ENCODE measurements at regions not wholly inside any gene's neighbourhood (a gene's known extent, or its start where the extent isn't known, plus 50 kb on each side); places are given as distances from the start of the nearest gene placed in this dataset.

- no peak overlapping the region for H3K4me3 ChIP-seq (replicated peaks in 1 of 3; ENCODE audit: insufficient read depth in 1 of 3, low read depth in 1 of 3, low read length in 3 of 3)
These were observed 787.3 kb upstream of the RBFOX1 start for GRCh38 chr16:6545329-6545728.

GRCh38 chr16:6541267-6541666 lies 791.4 kb upstream of the RBFOX1 start:
- no peak overlapping the region for H2AFZ ChIP-seq (ENCODE audit: low read depth, low read length)
- no peaks in the 10 kb centered on the region for H3K27me3 ChIP-seq (ENCODE audit: control insufficient read depth in 2 of 2, insufficient read depth in 2 of 2, low read length in 2 of 2)
- DNase-seq (ENCODE audit: low read depth, low spot score) (no peak), FAIRE-seq (no peak)
- H3K36me3 ChIP-seq (ENCODE audit: control insufficient read depth in 2 of 2, extremely low read depth in 1 of 2, insufficient read depth in 2 of 2, low read length in 2 of 2) = no peaks in the 10 kb centered on the region
- POLR2A ChIA-PET = no interaction called here
- TF ChIP-seq CTCF (IDR thresholded peaks at IDR 0.05; ENCODE audit: extremely low read depth in 1 of 2, insufficient read depth in 1 of 2, low read depth in 1 of 2, low read length in 2 of 2) (no peak), POLR2AphosphoS5 (IDR thresholded peaks at IDR 0.05; ENCODE audit: insufficient read depth, low read depth, low read length) (no peak), MYC (IDR thresholded peaks at IDR 0.05; ENCODE audit: low read depth, low read length) (no peak), EZH2 (IDR thresholded peaks at IDR 0.05; ENCODE audit: borderline replicate concordance, low read depth, low read length, severe bottlenecking) (no peak), MAX (IDR thresholded peaks at IDR 0.05; ENCODE audit: insufficient read depth, insufficient read length) (no peak), POLR2A (IDR thresholded peaks at IDR 0.05; ENCODE audit: low read depth, low read length) (no peak), JUN (IDR thresholded peaks at IDR 0.05; ENCODE audit: borderline replicate concordance, insufficient read depth, insufficient read length, low read depth) (no peak)
- H3K9me1 ChIP-seq (replicated peaks; ENCODE audit: control insufficient read depth, extremely low read depth, insufficient read depth, low read length) = no peaks in the 10 kb centered on the region
- H3K4me3 ChIP-seq (replicated peaks in 1 of 3; ENCODE audit: insufficient read depth in 1 of 3, low read depth in 1 of 3, low read length in 3 of 3) = no peak overlapping the region
- no TSS peak for BruUV-seq (replicated peaks)
- no peaks in the 10 kb centered on the region for H3K79me2 ChIP-seq (ENCODE audit: control insufficient read depth, insufficient read depth, low read length)
- dilution Hi-C loops (cut with MboI; ENCODE audit: extremely low pct_ligation_motif_present, low sequenced_read_pairs) = no loop called here
- intact Hi-C loops (cut with micrococcal nuclease) = no loop called here
- no peak overlapping the region for H3K27ac ChIP-seq (ENCODE audit: insufficient read depth, low read depth, low read length)
- no peak overlapping the region for H3K4me2 ChIP-seq (ENCODE audit: insufficient read depth, low read length)
- no peak overlapping the region for H3K9ac ChIP-seq (replicated peaks; ENCODE audit: extremely low read depth, insufficient read depth, low read length)
- no peaks in the 10 kb centered on the region for H4K20me1 ChIP-seq (replicated peaks; ENCODE audit: control insufficient read depth, extremely low read depth, insufficient read depth, low read length)
- no peaks in the 10 kb centered on the region for H3K4me1 ChIP-seq (ENCODE audit: control insufficient read depth, extremely low read depth, insufficient read depth, low read length)
- CTCF ChIA-PET = no interaction called here
- H3K9me3 ChIP-seq (replicated peaks; ENCODE audit: control insufficient read depth, insufficient read depth, low read length) = peaks cover 3% of the 10 kb centered on the region

More at GRCh38 chr16:6545329-6545728, 787.3 kb upstream of the RBFOX1 start:
- DNase-seq (ENCODE audit: low read depth, low spot score) (no peak), FAIRE-seq (no peak)
- H2AFZ ChIP-seq (ENCODE audit: low read depth, low read length) = no peak overlapping the region
- intact Hi-C loops (cut with micrococcal nuclease) = no loop called here
- TF ChIP-seq MYC (IDR thresholded peaks at IDR 0.05; ENCODE audit: low read depth, low read length) = no peak
- TF ChIP-seq JUN (IDR thresholded peaks at IDR 0.05; ENCODE audit: borderline replicate concordance, insufficient read depth, insufficient read length, low read depth) = no peak
- no peak for TF ChIP-seq POLR2AphosphoS5 (IDR thresholded peaks at IDR 0.05; ENCODE audit: insufficient read depth, low read depth, low read length)
- no peak for TF ChIP-seq FOS (IDR thresholded peaks at IDR 0.05; ENCODE audit: borderline replicate concordance, insufficient read depth, low read length)
- no peak for TF ChIP-seq POLR2A (IDR thresholded peaks at IDR 0.05; ENCODE audit: low read depth, low read length)
- ChIA-PET POLR2A (no interaction called here), CTCF (no interaction called here)
- H3K36me3 ChIP-seq (ENCODE audit: control insufficient read depth in 2 of 2, extremely low read depth in 1 of 2, insufficient read depth in 2 of 2, low read length in 2 of 2) = no peaks in the 10 kb centered on the region
- peaks cover 1% of the 10 kb centered on the region for H3K9me3 ChIP-seq (replicated peaks; ENCODE audit: control insufficient read depth, insufficient read depth, low read length)
- dilution Hi-C loops (cut with MboI; ENCODE audit: extremely low pct_ligation_motif_present, low sequenced_read_pairs) = no loop called here
- no peaks in the 10 kb centered on the region for H3K27me3 ChIP-seq (ENCODE audit: control insufficient read depth in 2 of 2, insufficient read depth in 2 of 2, low read length in 2 of 2)
- no peaks in the 10 kb centered on the region for H4K20me1 ChIP-seq (replicated peaks; ENCODE audit: control insufficient read depth, extremely low read depth, insufficient read depth, low read length)
- no peaks in the 10 kb centered on the region for H3K4me1 ChIP-seq (ENCODE audit: control insufficient read depth, extremely low read depth, insufficient read depth, low read length)
- no peak overlapping the region for H3K27ac ChIP-seq (ENCODE audit: insufficient read depth, low read depth, low read length)
- no TSS peak for BruUV-seq (replicated peaks)
- H3K9me1 ChIP-seq (replicated peaks; ENCODE audit: control insufficient read depth, extremely low read depth, insufficient read depth, low read length) = no peaks in the 10 kb centered on the region
- no peak overlapping the region for H3K4me2 ChIP-seq (ENCODE audit: insufficient read depth, low read length)
- no peaks in the 10 kb centered on the region for H3K79me2 ChIP-seq (ENCODE audit: control insufficient read depth, insufficient read depth, low read length)
- H3K9ac ChIP-seq (replicated peaks; ENCODE audit: extremely low read depth, insufficient read depth, low read length) = no peak overlapping the region
